ENCODE measurements at regions not wholly inside any gene's neighbourhood (a gene's known extent, or its start where the extent isn't known, plus 50 kb on each side); places are given as distances from the start of the nearest gene placed in this dataset.

DNA sequence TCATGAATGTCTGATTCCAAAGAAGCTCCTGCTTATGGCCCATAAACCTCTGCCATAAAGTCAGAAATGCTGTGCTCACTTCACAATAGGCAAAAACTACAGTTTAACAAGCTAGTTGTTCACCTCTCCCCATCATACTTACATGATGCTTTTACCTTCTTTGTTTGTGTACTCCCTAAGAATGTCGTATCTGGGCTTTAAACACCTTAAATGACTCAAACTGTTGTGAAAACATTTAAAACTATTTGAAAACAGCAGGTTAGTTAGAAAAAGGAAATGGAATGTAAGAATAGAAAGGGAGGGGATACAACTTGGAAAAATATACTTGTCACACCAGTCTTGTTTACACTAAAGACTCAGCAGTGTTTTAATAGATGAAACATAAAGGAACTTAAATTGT, 128.2 kb upstream of the AGR3 start:
- DNase-seq, result no peak
- intact Hi-C loops (cut with DNase I), result no loop called here
- H3K27ac ChIP-seq, result no peak overlapping the region
- no peaks in the 10 kb centered on the region for H3K4me1 ChIP-seq (ENCODE audit: insufficient read depth)
- TF ChIP-seq EP300 (IDR thresholded peaks at IDR 0.05), result no peak
- TF ChIP-seq CTCF (IDR thresholded peaks at IDR 0.05), result no peak
- TF ChIP-seq POLR2A (IDR thresholded peaks at IDR 0.05), result no peak
- 31 to 49% (median 41%) methylated on average over 1 of the region's 1 CpG for WGBS, 3 donors
- H3K9me3 ChIP-seq, result no peaks in the 10 kb centered on the region
- no peaks in the 10 kb centered on the region for H3K36me3 ChIP-seq
- H3K27me3 ChIP-seq, result no peaks in the 10 kb centered on the region
- H3K4me3 ChIP-seq, result no peak overlapping the region

DNA sequence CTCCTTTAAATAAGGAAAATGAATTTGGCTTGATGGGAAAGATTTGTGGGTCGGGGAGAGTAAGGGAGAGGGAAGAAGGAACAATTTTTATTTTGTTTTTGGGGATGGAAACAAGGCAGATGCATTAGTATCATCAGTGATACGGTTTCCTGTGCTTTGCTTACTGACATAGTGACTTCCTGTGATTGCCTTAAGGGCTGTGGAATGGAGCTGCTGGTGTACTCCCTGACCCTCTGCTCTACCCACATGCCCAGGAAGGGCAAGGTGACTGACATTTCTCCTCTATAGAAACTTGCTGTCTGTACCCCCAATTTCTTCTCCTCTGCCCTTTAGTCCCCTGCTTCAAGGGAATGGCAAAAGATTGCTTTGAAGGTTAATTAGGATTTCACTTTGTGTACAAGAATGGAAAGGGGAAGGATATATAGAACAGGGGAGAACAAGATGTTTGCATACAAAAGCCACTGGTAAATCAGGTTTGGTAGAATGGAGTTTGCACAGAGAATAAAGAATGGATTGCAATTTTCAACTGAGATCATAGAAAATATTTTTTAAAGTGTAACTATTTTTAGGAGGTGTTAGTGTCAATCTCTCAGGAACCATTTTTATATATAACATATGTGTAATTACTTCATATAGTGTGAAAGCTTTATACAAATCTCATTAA, 129.0 kb upstream of the AGR3 start:
- Histone ChIP-seq H3K27ac (no peak overlapping the region), H3K9me3 (no peaks in the 10 kb centered on the region), H3K27me3 (no peaks in the 10 kb centered on the region), H3K4me3 (no peak overlapping the region), H3K36me3 (no peaks in the 10 kb centered on the region), H3K4me1 (ENCODE audit: insufficient read depth) (no peaks in the 10 kb centered on the region)
- 40 to 55% (median 47%) methylated on average over 2 of the region's 2 CpGs for WGBS, 3 donors
- DNase-seq, result no peak
- TF ChIP-seq POLR2A (IDR thresholded peaks at IDR 0.05) (no peak), CTCF (IDR thresholded peaks at IDR 0.05) (no peak), EP300 (IDR thresholded peaks at IDR 0.05) (no peak)
- intact Hi-C loops (cut with DNase I), result no loop called here

- no peak for DNase-seq
- Histone ChIP-seq H3K27me3 (no peaks in the 10 kb centered on the region), H3K36me3 (no peaks in the 10 kb centered on the region), H3K9me3 (no peaks in the 10 kb centered on the region), H3K4me1 (ENCODE audit: insufficient read depth) (no peaks in the 10 kb centered on the region), H3K27ac (no peak overlapping the region), H3K4me3 (no peak overlapping the region)
- TF ChIP-seq POLR2A (IDR thresholded peaks at IDR 0.05) (no peak), EP300 (IDR thresholded peaks at IDR 0.05) (no peak), CTCF (IDR thresholded peaks at IDR 0.05) (no peak)
- WGBS, 3 donors, result 62 to 80% (median 76%) methylated on average over 3 of the region's 3 CpGs
- intact Hi-C loops (cut with DNase I), result no loop called here
Measured at GRCh38 chr7:17013204-17013603, 131.4 kb upstream of the AGR3 start.

- Histone ChIP-seq H3K9me3 (no peaks in the 10 kb centered on the region), H3K27ac (no peak overlapping the region), H3K27me3 (no peaks in the 10 kb centered on the region), H3K4me3 (no peak overlapping the region), H3K36me3 (no peaks in the 10 kb centered on the region), H3K4me1 (ENCODE audit: insufficient read depth) (no peaks in the 10 kb centered on the region)
- intact Hi-C loops (cut with DNase I), result no loop called here
- TF ChIP-seq CTCF (IDR thresholded peaks at IDR 0.05) (no peak), POLR2A (IDR thresholded peaks at IDR 0.05) (no peak), EP300 (IDR thresholded peaks at IDR 0.05) (no peak)
- 96 to 97% (median 96%) methylated on average over 8 of the region's 8 CpGs for WGBS, 3 donors
- no peak for DNase-seq
Measured at GRCh38 chr7:17014686-17015085, 132.9 kb upstream of the AGR3 start.
